ENCODE measurements at regions not wholly inside any gene's neighbourhood (a gene's known extent, or its start where the extent isn't known, plus 50 kb on each side); places are given as distances from the start of the nearest gene placed in this dataset.

DNA sequence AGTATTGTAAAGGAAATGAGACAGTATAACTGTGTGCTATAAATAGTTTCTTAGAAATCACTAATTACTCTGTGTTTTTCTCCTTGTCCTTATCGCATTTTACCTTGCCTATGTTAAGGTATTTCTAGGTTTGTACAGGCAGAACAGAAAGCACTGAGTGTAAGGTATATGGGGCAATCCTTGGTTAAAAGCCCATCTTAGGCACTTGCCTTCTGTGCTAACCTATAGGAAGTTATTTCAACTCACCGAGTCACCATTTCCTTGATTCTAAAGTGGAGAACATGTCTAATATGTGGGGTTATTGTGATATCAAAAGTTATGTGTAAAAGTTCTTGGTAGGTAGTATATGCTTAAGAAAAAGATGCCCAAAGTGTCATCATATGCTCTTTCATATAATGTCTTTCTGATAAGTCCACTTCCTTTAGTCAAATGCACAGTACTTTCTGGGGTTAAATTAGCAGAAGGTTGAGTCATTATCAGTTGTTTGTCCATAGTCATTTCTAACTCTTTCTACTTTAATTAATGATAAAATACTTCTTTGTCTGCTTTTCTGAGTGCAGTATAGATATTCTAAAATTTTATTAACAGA is 276.4 kb downstream of the UTRN start:
- TF ChIP-seq, protein P1, sequence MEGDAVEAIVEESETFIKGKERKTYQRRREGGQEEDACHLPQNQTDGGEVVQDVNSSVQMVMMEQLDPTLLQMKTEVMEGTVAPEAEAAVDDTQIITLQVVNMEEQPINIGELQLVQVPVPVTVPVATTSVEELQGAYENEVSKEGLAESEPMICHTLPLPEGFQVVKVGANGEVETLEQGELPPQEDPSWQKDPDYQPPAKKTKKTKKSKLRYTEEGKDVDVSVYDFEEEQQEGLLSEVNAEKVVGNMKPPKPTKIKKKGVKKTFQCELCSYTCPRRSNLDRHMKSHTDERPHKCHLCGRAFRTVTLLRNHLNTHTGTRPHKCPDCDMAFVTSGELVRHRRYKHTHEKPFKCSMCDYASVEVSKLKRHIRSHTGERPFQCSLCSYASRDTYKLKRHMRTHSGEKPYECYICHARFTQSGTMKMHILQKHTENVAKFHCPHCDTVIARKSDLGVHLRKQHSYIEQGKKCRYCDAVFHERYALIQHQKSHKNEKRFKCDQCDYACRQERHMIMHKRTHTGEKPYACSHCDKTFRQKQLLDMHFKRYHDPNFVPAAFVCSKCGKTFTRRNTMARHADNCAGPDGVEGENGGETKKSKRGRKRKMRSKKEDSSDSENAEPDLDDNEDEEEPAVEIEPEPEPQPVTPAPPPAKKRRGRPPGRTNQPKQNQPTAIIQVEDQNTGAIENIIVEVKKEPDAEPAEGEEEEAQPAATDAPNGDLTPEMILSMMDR (IDR thresholded peaks at IDR 0.05; ENCODE audit: low read depth, low read length, poor library complexity, severe bottlenecking): no peak
- no peak for TF ChIP-seq EZH2phosphoT487 (IDR thresholded peaks at IDR 0.05; ENCODE audit: borderline replicate concordance, low read length)
